NCI-H1092 treated with DMSO at 0.1 percent for 48 hours (cell line): ENCODE measurements at regions not wholly inside any gene's neighbourhood (a gene's known extent, or its start where the extent isn't known, plus 50 kb on each side); places are given as distances from the start of the nearest gene placed in this dataset.

Experiments
- DNase-seq: peaks from one replicate; lab custom pipeline; 2025; lab: John Stamatoyannopoulos, UW

- DNase-seq, result no peak
Measured at GRCh38 chr6:22670605-22671004, 101.2 kb downstream of the HDGFL1 start.

- DNase-seq, result no peak
Measured at GRCh38 chr6:22673474-22673873, 104.1 kb downstream of the HDGFL1 start.

- no peak for DNase-seq
Measured at GRCh38 chr6:22680950-22681349, 111.6 kb downstream of the HDGFL1 start.

DNA sequence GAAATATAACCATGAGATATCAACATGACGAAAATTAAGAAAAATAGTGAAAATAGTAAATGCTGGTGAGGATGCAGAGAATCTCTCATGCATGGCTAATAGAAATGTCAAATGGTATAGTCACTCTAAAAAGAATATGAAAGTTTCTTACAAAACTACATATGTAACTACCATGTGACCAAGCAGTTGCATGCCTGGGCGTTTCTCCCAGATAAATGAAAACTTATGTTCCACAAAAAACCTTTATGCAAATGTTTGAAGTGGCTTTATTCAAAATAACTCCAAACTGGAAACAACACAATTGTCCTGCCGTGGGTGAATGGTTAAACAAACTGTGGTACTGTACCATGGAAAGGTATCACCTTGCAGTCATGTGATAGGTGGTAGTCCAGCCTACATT is 112.4 kb downstream of the HDGFL1 start:
- DNase-seq, result no peak

- DNase-seq, result no peak
Measured at GRCh38 chr6:22682979-22683378, 113.6 kb downstream of the HDGFL1 start.

DNA sequence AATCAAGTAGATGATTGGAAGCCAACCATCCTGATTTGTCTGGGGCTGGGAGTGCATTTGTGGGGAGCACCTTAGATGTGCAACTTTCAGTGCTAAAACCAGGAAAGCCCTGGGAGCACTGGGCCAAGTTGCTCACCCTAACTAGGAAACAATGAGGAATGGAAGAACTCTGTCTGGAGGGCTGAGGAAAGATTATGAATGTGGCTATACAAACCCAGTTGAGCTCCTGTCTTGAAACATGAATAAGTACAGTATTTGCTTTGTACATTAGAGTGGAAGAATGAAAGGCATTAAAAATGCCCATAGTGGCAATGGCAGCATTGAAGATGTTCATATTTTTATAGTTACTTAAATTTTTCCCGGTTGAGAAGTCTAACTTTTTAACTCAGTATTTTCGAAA is 121.1 kb downstream of the HDGFL1 start:
- no peak for DNase-seq

DNA sequence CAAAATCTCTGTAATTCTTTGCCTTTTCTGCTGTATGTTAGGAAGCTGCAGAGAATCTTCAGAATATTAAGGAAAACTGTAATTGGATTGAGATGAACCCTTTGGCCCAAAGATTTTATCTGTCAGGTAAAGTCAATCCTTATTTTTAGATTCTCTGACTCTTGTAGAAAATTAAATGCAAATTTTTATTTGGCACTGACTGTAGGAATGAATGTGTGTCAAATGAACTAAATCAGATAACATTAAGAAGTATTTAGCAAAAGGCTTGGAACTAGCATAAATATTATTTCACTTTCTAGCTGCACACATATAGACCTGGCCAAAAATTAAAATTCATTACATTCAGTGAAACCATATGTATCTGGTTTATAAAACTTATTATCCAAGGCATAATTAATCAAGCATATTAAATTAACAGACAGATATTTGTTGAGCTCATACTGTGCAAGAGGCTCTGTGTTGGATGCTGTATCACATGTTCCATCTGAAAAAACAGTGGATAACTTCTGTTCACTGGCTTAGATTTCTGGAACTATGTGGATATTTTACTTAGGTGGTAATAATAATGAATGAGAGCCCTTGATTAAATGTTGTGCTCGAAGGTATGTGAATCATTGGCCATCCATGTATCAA is 124.8 kb downstream of the HDGFL1 start:
- no peak for DNase-seq

- DNase-seq, result no peak
Measured at GRCh38 chr6:22696481-22696880, 127.1 kb downstream of the HDGFL1 start.

DNA sequence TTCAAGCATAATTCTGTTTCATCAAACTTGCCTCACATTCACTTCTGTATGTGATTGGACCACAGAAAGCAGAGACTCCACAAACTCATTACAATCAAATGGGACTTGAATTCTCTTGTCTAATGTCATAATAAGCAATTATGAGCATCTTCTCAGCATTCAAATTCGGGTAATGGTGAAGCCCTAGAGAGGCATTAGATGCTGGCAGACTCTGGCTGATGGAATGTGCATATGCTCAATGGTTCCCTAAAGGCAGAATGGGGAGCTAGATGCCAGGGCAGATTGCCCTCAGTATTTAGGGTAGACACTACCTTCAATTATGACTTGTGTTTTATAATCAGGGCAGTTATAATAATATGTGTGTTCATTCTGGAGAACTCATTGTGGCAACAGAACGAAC is 127.9 kb downstream of the HDGFL1 start:
- DNase-seq, result no peak

- DNase-seq, result no peak
Measured at GRCh38 chr6:22699151-22699550, 129.8 kb downstream of the HDGFL1 start.

- no peak for DNase-seq
Measured at GRCh38 chr6:22706651-22707050, 137.3 kb downstream of the HDGFL1 start.

DNA sequence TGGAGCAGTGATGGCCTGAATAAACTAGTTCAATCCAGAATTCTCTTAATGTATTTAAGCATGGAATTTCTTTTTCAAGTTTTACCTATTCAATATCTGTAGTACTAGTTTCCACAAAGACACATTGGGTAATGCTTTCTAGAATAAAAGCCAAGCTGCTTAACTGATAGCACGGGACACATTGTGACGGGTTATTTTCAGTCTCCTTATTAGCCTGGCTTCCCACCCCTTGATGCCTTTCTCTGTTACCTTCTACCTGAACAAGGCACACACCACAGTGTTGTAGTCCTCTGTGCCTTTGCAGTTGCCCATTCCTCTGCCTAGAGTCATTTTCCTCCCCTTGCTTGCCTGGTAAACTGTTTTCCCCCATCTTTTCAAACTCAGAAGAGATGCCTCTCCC is 139.1 kb downstream of the HDGFL1 start:
- no peak for DNase-seq

- DNase-seq, result no peak
Measured at GRCh38 chr6:22709803-22710202, 140.4 kb downstream of the HDGFL1 start.

DNA sequence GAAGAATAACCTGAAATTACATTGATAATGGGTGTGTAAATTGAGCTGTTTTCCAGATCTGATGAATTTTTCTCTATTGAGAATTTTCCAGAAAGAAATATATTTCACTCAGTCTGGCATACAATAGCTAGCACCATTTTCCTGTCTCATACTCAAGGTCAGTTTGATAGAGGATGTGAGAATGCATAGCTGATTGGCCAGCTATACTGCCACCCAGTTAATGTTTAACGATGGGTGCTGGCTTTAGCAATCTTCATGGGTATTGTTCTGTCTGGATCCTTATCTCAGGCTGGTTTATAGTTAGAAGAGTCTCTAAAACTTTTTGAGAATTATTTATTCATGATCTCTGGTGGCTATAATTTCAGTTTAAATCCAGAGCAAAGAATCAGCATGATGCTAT is 147.4 kb downstream of the HDGFL1 start:
- DNase-seq, result no peak

- peak; percentile 89 for DNase-seq
Measured at GRCh38 chr6:22717915-22718314, 148.5 kb downstream of the HDGFL1 start.

DNA sequence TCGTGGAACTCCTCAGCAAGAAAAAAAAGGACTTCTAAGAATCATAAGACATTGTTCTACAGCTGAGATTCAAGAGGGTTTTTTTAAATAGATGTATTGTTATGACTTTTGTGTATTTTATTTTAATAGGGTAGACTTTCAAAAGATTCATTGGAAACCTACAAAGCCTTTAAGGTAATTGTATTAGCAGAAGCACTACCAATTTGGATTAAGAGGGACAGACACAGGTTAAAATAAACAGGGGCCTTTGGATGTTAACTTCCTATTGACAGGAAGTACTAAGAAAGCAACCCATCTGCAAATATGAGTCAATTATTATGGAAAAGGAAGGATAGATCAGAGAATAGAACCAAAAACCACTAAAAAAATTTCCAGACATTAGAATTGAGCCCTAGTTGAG is 153.5 kb downstream of the HDGFL1 start:
- no peak for DNase-seq

- DNase-seq, result no peak
Measured at GRCh38 chr6:22726966-22727365, 157.6 kb downstream of the HDGFL1 start.

- DNase-seq, result no peak
Measured at GRCh38 chr6:22727710-22728109, 158.3 kb downstream of the HDGFL1 start.

- no peak for DNase-seq
Measured at GRCh38 chr6:22732176-22732970, 163.0 kb downstream of the HDGFL1 start.

DNA sequence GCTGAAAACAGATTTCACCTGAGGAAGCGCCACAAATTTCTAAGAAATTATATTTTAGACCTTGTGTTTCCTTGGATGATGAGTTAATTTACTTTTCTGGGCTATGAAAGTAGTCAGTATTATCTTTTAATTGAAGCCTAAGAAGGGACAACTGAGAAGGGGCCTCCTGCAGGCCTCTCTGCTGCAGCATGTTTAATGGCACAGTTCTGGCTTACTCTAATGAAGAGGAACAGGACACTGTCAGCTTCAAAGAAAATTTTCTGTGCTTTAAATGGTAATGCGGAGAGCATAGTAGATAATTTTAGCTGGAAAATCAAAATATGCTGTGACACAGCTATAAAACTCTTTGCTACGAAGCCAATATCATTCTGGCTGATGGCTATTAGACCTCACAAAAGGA is 167.4 kb downstream of the HDGFL1 start:
- DNase-seq, result no peak

- peak; percentile 16 for DNase-seq
Measured at GRCh38 chr6:22737331-22737730, 168.0 kb downstream of the HDGFL1 start.

- no peak for DNase-seq
Measured at GRCh38 chr6:22738194-22738593, 168.8 kb downstream of the HDGFL1 start.

DNA sequence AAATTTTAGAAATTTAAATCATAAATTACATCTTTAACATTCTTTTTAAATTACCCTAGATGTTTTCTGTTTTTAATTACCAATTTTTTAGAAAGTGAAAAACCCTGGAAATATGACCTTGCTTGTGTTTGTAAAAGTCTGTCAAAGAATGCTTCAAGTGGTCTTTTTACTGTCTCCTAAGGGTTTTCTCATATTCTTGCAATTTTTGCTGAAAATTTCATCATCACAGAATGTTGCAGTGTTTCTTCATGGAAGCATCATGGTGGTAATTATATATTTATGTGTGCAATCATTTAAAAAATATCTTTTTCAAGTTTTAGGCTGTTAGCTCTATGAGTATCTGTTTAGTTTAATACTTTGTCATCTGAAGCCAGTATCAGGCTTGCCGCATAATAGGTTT is 178.2 kb downstream of the HDGFL1 start:
- DNase-seq, result no peak

DNA sequence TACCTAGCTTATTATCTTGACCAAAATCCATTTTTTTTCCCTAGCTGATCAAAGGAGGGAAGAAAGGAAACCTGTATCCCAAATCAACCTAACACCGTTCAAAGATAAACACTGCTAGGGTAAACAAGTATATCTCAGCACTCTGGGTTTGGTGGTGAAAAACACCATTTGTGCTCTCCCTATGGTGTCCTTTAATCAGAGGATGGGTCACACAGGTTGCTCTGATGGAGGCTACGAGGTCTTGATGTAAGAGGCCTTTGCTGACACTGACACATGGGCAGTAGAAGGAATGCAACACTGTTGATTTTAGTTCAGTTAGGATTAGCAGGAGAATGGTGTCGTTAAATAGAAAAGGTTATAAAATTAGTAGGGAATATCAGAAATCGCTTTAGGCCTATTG is 179.3 kb downstream of the HDGFL1 start:
- no peak for DNase-seq
